Liver (tissue), 8 donors: ENCODE measurements at regions not wholly inside any gene's neighbourhood (a gene's known extent, or its start where the extent isn't known, plus 50 kb on each side); places are given as distances from the start of the nearest gene placed in this dataset.

Experiments
- DNase-seq: peaks from one replicate; pipeline ENCODE4 v3.0.0-alpha.2; 2017; ENCODE audit warnings: low spot score
- H3K27ac ChIP-seq, 2 donors: one replicate each; pipeline ENCODE4 v1.7.0; 2013; ENCODE audit warnings: inconsistent platforms in 2 of 2, low read length in 2 of 2, control low read depth in 1 of 2, low read depth in 1 of 2, mild to moderate bottlenecking in 1 of 2
- H3K27me3 ChIP-seq, 4 donors: one replicate each; pipeline versions ENCODE4 v1.6.1 to v1.7.0; 2013; ENCODE audit warnings: low read length in 3 of 4, inconsistent platforms in 1 of 4, mild to moderate bottlenecking in 1 of 4, moderate library complexity in 1 of 4; ENCODE audit not compliant: control insufficient read depth in 4 of 4, insufficient read depth in 4 of 4
- H3K36me3 ChIP-seq, 4 donors: one replicate each; pipeline versions ENCODE4 v1.6.1 to v1.7.0; 2013; ENCODE audit warnings: low read length in 3 of 4, mild to moderate bottlenecking in 3 of 4, low read depth in 1 of 4, moderate library complexity in 1 of 4; ENCODE audit not compliant: control insufficient read depth in 4 of 4, insufficient read depth in 3 of 4
- H3K4me1 ChIP-seq, 4 donors: one replicate each; pipeline versions ENCODE4 v1.6.1 to v1.7.0; 2013; ENCODE audit warnings: low read length in 3 of 4, mild to moderate bottlenecking in 3 of 4, moderate library complexity in 1 of 4; ENCODE audit not compliant: control insufficient read depth in 4 of 4, insufficient read depth in 4 of 4
- H3K4me3 ChIP-seq, 3 donors: one replicate each; pipeline versions ENCODE4 v1.6.1 to v1.7.0; 2013; ENCODE audit warnings: low read length in 3 of 3, control low read depth in 1 of 3, low read depth in 1 of 3, mild to moderate bottlenecking in 1 of 3
- H3K9ac ChIP-seq, 2 donors: one replicate each; pipeline ENCODE4 v1.7.0; 2013; ENCODE audit warnings: low read length in 2 of 2, mild to moderate bottlenecking in 2 of 2, moderate library complexity in 2 of 2, control low read depth in 1 of 2, low read depth in 1 of 2
- H3K9me3 ChIP-seq, 4 donors: one replicate each; pipeline versions ENCODE4 v1.6.1 to v1.7.0; 2013; ENCODE audit warnings: low read length in 3 of 4; ENCODE audit not compliant: control insufficient read depth in 4 of 4
- EGR1 ChIP-seq, 2 donors: IDR thresholded peaks; 2 replicates each; pipeline ENCODE4 v1.6.1; 2016 to 2018; ENCODE audit warnings: antibody characterized with exemption in 2 of 2, low read depth in 2 of 2
- FOXA1 ChIP-seq: IDR thresholded peaks from 2 replicates; pipeline ENCODE4 v1.6.1; 2016; ENCODE audit warnings: antibody characterized with exemption
- FOXA2 ChIP-seq: IDR thresholded peaks from 2 replicates; pipeline ENCODE4 v1.6.1; 2016; ENCODE audit warnings: antibody characterized with exemption
- GABPA ChIP-seq, 2 donors: IDR thresholded peaks in 1 of 2; conservative IDR thresholded peaks in 1 of 2; 2 replicates each; pipeline ENCODE4 v1.6.1; 2016; ENCODE audit warnings: antibody characterized with exemption in 2 of 2, mild to moderate bottlenecking in 1 of 2, moderate library complexity in 1 of 2
- HNF4A ChIP-seq, 2 donors: conservative IDR thresholded peaks; 2 replicates each; pipeline ENCODE4 v1.6.1; 2016; ENCODE audit warnings: antibody characterized with exemption in 2 of 2, mild to moderate bottlenecking in 2 of 2
- HNF4G ChIP-seq: IDR thresholded peaks from 2 replicates; pipeline ENCODE4 v1.6.1; 2016; ENCODE audit warnings: antibody characterized with exemption
- JUND ChIP-seq, 2 donors: IDR thresholded peaks; 2 replicates each; pipeline ENCODE4 v1.6.1; 2016; ENCODE audit warnings: antibody characterized with exemption in 2 of 2
- NR2F2 ChIP-seq: IDR thresholded peaks from 2 replicates; pipeline ENCODE4 v1.6.1; 2016; ENCODE audit warnings: antibody characterized with exemption
- RAD21 ChIP-seq, 2 donors: IDR thresholded peaks; 2 replicates each; pipeline ENCODE4 v1.6.1; 2016; ENCODE audit warnings: antibody characterized with exemption in 2 of 2, mild to moderate bottlenecking in 2 of 2
- REST ChIP-seq: IDR thresholded peaks from 2 replicates; pipeline ENCODE4 v1.6.1; 2016; ENCODE audit warnings: antibody characterized with exemption, mild to moderate bottlenecking
- RXRA ChIP-seq, 2 donors: IDR thresholded peaks; 2 replicates each; pipeline ENCODE4 v1.6.1; 2017 to 2018; ENCODE audit warnings: antibody characterized with exemption in 2 of 2, mild to moderate bottlenecking in 1 of 2
- SP1 ChIP-seq: IDR thresholded peaks from 2 replicates; pipeline ENCODE4 v1.6.1; 2018; ENCODE audit warnings: antibody characterized with exemption, mild to moderate bottlenecking
- TAF1 ChIP-seq: conservative IDR thresholded peaks from 2 replicates; pipeline ENCODE4 v1.6.1; 2016; ENCODE audit warnings: antibody characterized with exemption, mild to moderate bottlenecking
- YY1 ChIP-seq: IDR thresholded peaks from 2 replicates; pipeline ENCODE4 v1.6.1; 2016; ENCODE audit warnings: antibody characterized with exemption, mild to moderate bottlenecking
- ZBTB33 ChIP-seq: IDR thresholded peaks from 2 replicates; pipeline ENCODE4 v1.6.1; 2016; ENCODE audit warnings: antibody characterized with exemption
- whole genome bisulfite sequencing: extraction: QIAGEN DNeasy Blood & Tissue Kit; methylation state at CpG from one replicate; pipeline ENCODE4 v1.1.7; 2013; 5-methylcytosine and 5-hydroxymethylcytosine counted together
- TF ChIP-seq, protein P1 (sequence below): fragments of 150-350 bp; IDR thresholded peaks from 2 replicates; pipeline ENCODE4 v1.5.1; 2017; ENCODE audit warnings: improper control_type of control experiment, low read depth, low read length; ENCODE audit not compliant: missing input control
- TF ChIP-seq, protein P2 (sequence below): IDR thresholded peaks from 2 replicates; pipeline ENCODE4 v1.6.1; 2016; ENCODE audit warnings: antibody characterized with exemption
- TF ChIP-seq, protein P3 (sequence below): IDR thresholded peaks from 2 replicates; pipeline ENCODE4 v1.6.1; 2016; ENCODE audit warnings: antibody characterized with exemption
- donor health status: healthy.
- donor health status: healthy.
- donor health status: healthy.
- donor health status: healthy.
- donor health status: healthy.

DNA sequence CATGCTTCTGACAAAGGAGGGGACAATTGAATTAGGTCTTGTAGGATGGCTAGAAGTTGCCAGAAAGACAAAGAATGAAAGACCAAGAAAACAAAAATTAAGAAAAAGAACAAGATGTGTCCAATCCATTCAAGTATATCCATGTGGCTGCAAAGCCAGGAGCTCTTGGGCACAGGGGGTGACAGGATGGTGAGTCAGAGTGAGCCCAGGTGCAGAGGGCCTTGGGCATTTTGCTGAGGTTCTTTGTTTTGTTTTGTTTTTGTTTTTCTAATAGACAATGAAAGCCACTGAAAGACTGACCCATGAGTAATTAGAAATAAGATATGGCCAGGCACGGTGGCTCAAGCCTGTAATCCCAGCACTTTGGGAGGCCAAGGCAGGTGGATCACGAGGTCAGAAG lies 104.6 kb upstream of the KLHL29 start:
- WGBS = 92% methylated on average over 2 of the region's 2 CpGs
- DNase-seq = no peak
- H3K9ac ChIP-seq = no peak overlapping the region
- H3K36me3 ChIP-seq = no peaks in the 10 kb centered on the region
- TF ChIP-seq ZBTB33 (no peak), NR2F2 (no peak), REST (no peak), SP1 (no peak), TAF1 (no peak), RAD21 (IDR thresholded peaks at IDR 0.05) (no peak), EGR1 (IDR thresholded peaks at IDR 0.05; ENCODE audit: low read depth in 2 of 2) (no peak), FOXA2 (no peak), RXRA (IDR thresholded peaks at IDR 0.05) (no peak), JUND (IDR thresholded peaks at IDR 0.05) (no peak), GABPA (IDR thresholded peaks at IDR 0.05 in 1 of 2, conservative IDR thresholded peaks at IDR 0.05 in 1 of 2) (no peak), FOXA1 (no peak), YY1 (no peak), HNF4G (no peak), HNF4A (conservative IDR thresholded peaks at IDR 0.05) (no peak)
- TF ChIP-seq, protein P1, sequence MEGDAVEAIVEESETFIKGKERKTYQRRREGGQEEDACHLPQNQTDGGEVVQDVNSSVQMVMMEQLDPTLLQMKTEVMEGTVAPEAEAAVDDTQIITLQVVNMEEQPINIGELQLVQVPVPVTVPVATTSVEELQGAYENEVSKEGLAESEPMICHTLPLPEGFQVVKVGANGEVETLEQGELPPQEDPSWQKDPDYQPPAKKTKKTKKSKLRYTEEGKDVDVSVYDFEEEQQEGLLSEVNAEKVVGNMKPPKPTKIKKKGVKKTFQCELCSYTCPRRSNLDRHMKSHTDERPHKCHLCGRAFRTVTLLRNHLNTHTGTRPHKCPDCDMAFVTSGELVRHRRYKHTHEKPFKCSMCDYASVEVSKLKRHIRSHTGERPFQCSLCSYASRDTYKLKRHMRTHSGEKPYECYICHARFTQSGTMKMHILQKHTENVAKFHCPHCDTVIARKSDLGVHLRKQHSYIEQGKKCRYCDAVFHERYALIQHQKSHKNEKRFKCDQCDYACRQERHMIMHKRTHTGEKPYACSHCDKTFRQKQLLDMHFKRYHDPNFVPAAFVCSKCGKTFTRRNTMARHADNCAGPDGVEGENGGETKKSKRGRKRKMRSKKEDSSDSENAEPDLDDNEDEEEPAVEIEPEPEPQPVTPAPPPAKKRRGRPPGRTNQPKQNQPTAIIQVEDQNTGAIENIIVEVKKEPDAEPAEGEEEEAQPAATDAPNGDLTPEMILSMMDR = no peak
- TF ChIP-seq, protein P2, sequence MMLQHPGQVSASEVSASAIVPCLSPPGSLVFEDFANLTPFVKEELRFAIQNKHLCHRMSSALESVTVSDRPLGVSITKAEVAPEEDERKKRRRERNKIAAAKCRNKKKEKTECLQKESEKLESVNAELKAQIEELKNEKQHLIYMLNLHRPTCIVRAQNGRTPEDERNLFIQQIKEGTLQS = no peak
- TF ChIP-seq, protein P3, sequence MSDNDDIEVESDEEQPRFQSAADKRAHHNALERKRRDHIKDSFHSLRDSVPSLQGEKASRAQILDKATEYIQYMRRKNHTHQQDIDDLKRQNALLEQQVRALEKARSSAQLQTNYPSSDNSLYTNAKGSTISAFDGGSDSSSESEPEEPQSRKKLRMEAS = no peak
- H3K9me3 ChIP-seq = no peaks in the 10 kb centered on the region
- H3K4me1 ChIP-seq = peaks cover 0 to 4% (median 0%) of the 10 kb centered on the region in 4 donors
- H3K4me3 ChIP-seq = no peak overlapping the region
- H3K27ac ChIP-seq = no peak overlapping the region
- no peaks in the 10 kb centered on the region for H3K27me3 ChIP-seq

GRCh38 chr2:23283653-23284052 lies 101.3 kb upstream of the KLHL29 start:
- Histone ChIP-seq H3K27me3 (no peaks in the 10 kb centered on the region), H3K27ac (no peak overlapping the region), H3K36me3 (no peaks in the 10 kb centered on the region), H3K4me3 (no peak overlapping the region), H3K9ac (no peak overlapping the region), H3K4me1 (peaks cover 0 to 2% (median 0%) of the 10 kb centered on the region in 4 donors), H3K9me3 (no peaks in the 10 kb centered on the region)
- DNase-seq = no peak
- 78% methylated on average over 3 of the region's 3 CpGs for WGBS
- no peak for TF ChIP-seq HNF4A (conservative IDR thresholded peaks at IDR 0.05)
- TF ChIP-seq, protein P1 = no peak
- TF ChIP-seq, protein P2 = no peak
- no peak for TF ChIP-seq HNF4G
- no peak for TF ChIP-seq SP1
